Right lobe of liver (tissue), 6 donors: ENCODE measurements at regions not wholly inside any gene's neighbourhood (a gene's known extent, or its start where the extent isn't known, plus 50 kb on each side); places are given as distances from the start of the nearest gene placed in this dataset.

ENCODE experiments used
- ATAC-seq, 4 donors: fragments of 200-7000 bp; cut with Tn5 transposase; one replicate each; pipeline ENCODE4 v1.9.1; 2020; ENCODE audit warnings: mild to moderate bottlenecking in 4 of 4, moderate library complexity in 4 of 4
- DNase-seq, 3 donors: peaks; one replicate each; pipeline ENCODE4 v3.0.0-alpha.2; 2020
- H3K27ac ChIP-seq, 3 donors: fragments of 200-600 bp; one replicate each; pipeline ENCODE4 v1.8.0; 2022
- H3K27me3 ChIP-seq, 2 donors: fragments of 200-600 bp; one replicate each; pipeline ENCODE4 v1.8.0; 2022
- H3K36me3 ChIP-seq, 4 donors: fragments of 200-600 bp; sonication (generic) in 1 of 4; one replicate each; pipeline versions ENCODE4 v1.5.1 to v1.8.0; 2017 to 2022; ENCODE audit warnings: control low read depth in 1 of 4
- H3K4me1 ChIP-seq, 4 donors: fragments of 200-600 bp; sonication (generic) in 1 of 4; one replicate each; pipeline versions ENCODE4 v1.5.1 to v1.8.0; 2017 to 2022; ENCODE audit warnings: control low read depth in 1 of 4
- H3K4me3 ChIP-seq, 3 donors: fragments of 200-600 bp; one replicate each; pipeline ENCODE4 v1.8.0; 2022
- H3K9me3 ChIP-seq, 4 donors: fragments of 200-600 bp; sonication (generic) in 1 of 4; one replicate each; pipeline versions ENCODE4 v1.5.1 to v1.8.0; 2017 to 2022; ENCODE audit warnings: control low read depth in 1 of 4
- CTCF ChIP-seq, 4 donors: fragments of 200-600 bp in 3 of 4; fragments of 450-650 bp in 1 of 4; IDR thresholded peaks; one replicate each; pipeline versions ENCODE4 v1.5.1 to v1.8.0; 2016 to 2022; ENCODE audit warnings: antibody characterized with exemption in 4 of 4, mild to moderate bottlenecking in 2 of 4
- POLR2A ChIP-seq: fragments of 450-650 bp; IDR thresholded peaks from one replicate; pipeline ENCODE4 v1.6.1; 2017; ENCODE audit warnings: antibody characterized with exemption, mild to moderate bottlenecking
- WGBS: methylation state at CpG from one replicate; pipeline ENCODE4 v1.1.6; 2018; ENCODE audit warnings: low coverage, low lambda C conversion rate; ENCODE audit not compliant: insufficient coverage; ENCODE audit errors: missing lambda C conversion rate; 5-methylcytosine and 5-hydroxymethylcytosine counted together
- intact Hi-C, 2 donors: fragments of 100-400 bp; cut with DNase I; formaldehyde crosslinking; loops; one replicate each; pipeline versions ENCODE4 v1.11.2 to v1.14.1; 2022
- donor health status: DM: no; HTN: yes; CAD: no.
- donor health status: DM: no; HTN: no; CAD: no.
- donor health status: DM: no; HTN: no; CAD: no.
- donor health status: DM: no; HTN: yes; CAD: no.
- donor health status: DM: no; HTN: yes; CAD: no.

- H3K4me1 ChIP-seq = no peaks in the 10 kb centered on the region
- intact Hi-C loops = no loop called here
- no peak overlapping the region for H3K27ac ChIP-seq
- TF ChIP-seq CTCF (IDR thresholded peaks at IDR 0.05) (no peak), POLR2A (no peak)
- no peaks in the 10 kb centered on the region for H3K9me3 ChIP-seq
- WGBS = 53% methylated on average over 3 of the region's 3 CpGs
- DNase-seq = no peak
- H3K27me3 ChIP-seq = no peaks in the 10 kb centered on the region
- no peak overlapping the region for H3K4me3 ChIP-seq
- no peak for ATAC-seq
- H3K36me3 ChIP-seq = no peaks in the 10 kb centered on the region
Measured at GRCh38 chr13:86445672-86446071, 646.5 kb upstream of the SLITRK6 start.

GRCh38 chr13:86446311-86446710, 647.1 kb upstream of the SLITRK6 start:
- no peak for DNase-seq
- TF ChIP-seq CTCF (IDR thresholded peaks at IDR 0.05) = no peak
- TF ChIP-seq POLR2A = no peak
- 47% methylated on average over 2 of the region's 2 CpGs for WGBS
- ATAC-seq = no peak
- Histone ChIP-seq H3K27me3 (no peaks in the 10 kb centered on the region), H3K4me3 (no peak overlapping the region), H3K27ac (no peak overlapping the region), H3K9me3 (no peaks in the 10 kb centered on the region), H3K36me3 (no peaks in the 10 kb centered on the region), H3K4me1 (no peaks in the 10 kb centered on the region)
- intact Hi-C loops = no loop called here

GRCh38 chr13:86447479-86447878, 648.3 kb upstream of the SLITRK6 start:
- TF ChIP-seq CTCF (IDR thresholded peaks at IDR 0.05) = no peak
- no peak for TF ChIP-seq POLR2A
- 31% methylated on average over 1 of the region's 1 CpG for WGBS
- no peak for ATAC-seq

GRCh38 chr13:86462011-86462410, 662.8 kb upstream of the SLITRK6 start:
- H3K9me3 ChIP-seq = no peaks in the 10 kb centered on the region
- no peak overlapping the region for H3K4me3 ChIP-seq
- no peaks in the 10 kb centered on the region for H3K27me3 ChIP-seq
- H3K27ac ChIP-seq = no peak overlapping the region
- no peak for ATAC-seq
- no peak for DNase-seq
- TF ChIP-seq POLR2A (no peak), CTCF (IDR thresholded peaks at IDR 0.05) (no peak)
- H3K36me3 ChIP-seq = no peaks in the 10 kb centered on the region
- H3K4me1 ChIP-seq = no peaks in the 10 kb centered on the region
- intact Hi-C loops = no loop called here

More at GRCh38 chr13:86447479-86447878, 648.3 kb upstream of the SLITRK6 start:
- Histone ChIP-seq H3K27ac (no peak overlapping the region), H3K27me3 (no peaks in the 10 kb centered on the region), H3K36me3 (no peaks in the 10 kb centered on the region), H3K4me3 (no peak overlapping the region), H3K9me3 (no peaks in the 10 kb centered on the region), H3K4me1 (no peaks in the 10 kb centered on the region)
- DNase-seq = no peak
- intact Hi-C loops = no loop called here

- ATAC-seq = no peak
- Histone ChIP-seq H3K27me3 (no peaks in the 10 kb centered on the region), H3K4me3 (no peak overlapping the region), H3K36me3 (no peaks in the 10 kb centered on the region), H3K4me1 (no peaks in the 10 kb centered on the region), H3K27ac (no peak overlapping the region), H3K9me3 (no peaks in the 10 kb centered on the region)
- 40% methylated on average over 3 of the region's 3 CpGs for WGBS
- intact Hi-C loops = no loop called here
- no peak for DNase-seq
- TF ChIP-seq POLR2A = no peak
Measured at GRCh38 chr13:86464193-86464592, 665.0 kb upstream of the SLITRK6 start.
